ENCODE measurements at regions not wholly inside any gene's neighbourhood (a gene's known extent, or its start where the extent isn't known, plus 50 kb on each side); places are given as distances from the start of the nearest gene placed in this dataset.
A peak's percentile ranks its signal among the peaks of the same experiment; 100 is the strongest.
"Not testable (repeated sequence)": the region's sequence is repeated elsewhere in the genome, so short reads cannot be mapped to it uniquely, and the experiment has no call there.

GRCh38 chr9:71607461-71607881 lies 160.8 kb downstream of the CEMIP2 start:
- H3K9me3 Mint-ChIP-seq, result peaks cover 4% of the 10 kb centered on the region

DNA sequence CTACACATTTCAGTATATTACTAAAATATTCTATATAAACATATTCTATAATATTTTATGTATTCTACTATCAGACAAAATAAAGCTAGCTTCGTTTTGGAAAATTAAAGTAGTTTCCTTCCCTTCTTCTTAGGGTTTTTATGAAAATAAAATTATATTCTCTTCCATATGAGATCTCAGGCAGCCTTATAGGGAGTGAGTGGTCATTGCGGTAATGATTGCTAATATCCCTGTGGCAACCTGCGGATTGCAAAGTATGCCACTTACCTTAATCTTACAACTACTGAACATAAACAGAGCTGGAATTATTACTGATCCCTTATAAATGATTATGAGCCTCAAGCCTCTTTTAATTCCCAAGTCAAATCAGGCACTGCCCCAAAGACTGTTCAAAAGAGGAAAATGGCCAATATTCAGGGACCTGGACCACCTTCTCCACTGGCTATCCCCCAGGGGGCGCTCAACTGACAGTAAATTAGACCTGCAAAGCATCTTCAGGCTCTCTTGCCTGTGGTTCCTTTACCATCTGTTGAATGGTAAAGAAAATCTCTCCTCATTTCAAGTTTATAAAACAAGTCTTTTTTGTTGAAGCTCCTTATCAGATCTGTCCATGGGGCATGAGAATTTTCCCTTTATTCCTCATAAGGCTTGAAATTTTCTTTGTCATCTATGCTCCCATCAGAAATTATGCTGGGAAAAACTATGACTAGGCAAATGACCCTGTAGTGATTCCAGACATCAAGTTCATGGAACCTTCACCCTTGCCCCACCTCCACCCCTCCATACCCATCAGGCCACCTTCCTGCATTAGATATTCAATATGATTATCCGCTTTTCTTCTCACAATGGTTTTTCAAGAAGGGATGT lies 163.9 kb downstream of the CEMIP2 start:
- Mint-ChIP-seq H3K27ac (no peak overlapping the region), H3K9me3 (no peaks in the 10 kb centered on the region), H3K27me3 (no peaks in the 10 kb centered on the region), H3K4me1 (no peaks in the 10 kb centered on the region), H3K4me3 (no peak overlapping the region), H3K36me3 (no peaks in the 10 kb centered on the region)
- DNase-seq, result peak; percentile 67

More at GRCh38 chr9:71607461-71607881, 160.8 kb downstream of the CEMIP2 start:
- DNase-seq, result no peak
- no peak overlapping the region for H3K4me3 Mint-ChIP-seq
- H3K4me1 Mint-ChIP-seq, result no peaks in the 10 kb centered on the region
- H3K27ac Mint-ChIP-seq, result no peak overlapping the region
- H3K27me3 Mint-ChIP-seq, result no peaks in the 10 kb centered on the region
- peaks cover 3% of the 10 kb centered on the region for H3K36me3 Mint-ChIP-seq

GRCh38 chr9:71602652-71603051 lies 165.7 kb downstream of the CEMIP2 start:
- no peak overlapping the region for H3K4me3 Mint-ChIP-seq
- DNase-seq, result no peak
- no peak overlapping the region for H3K27ac Mint-ChIP-seq
- H3K9me3 Mint-ChIP-seq, result no peaks in the 10 kb centered on the region
- no peaks in the 10 kb centered on the region for H3K27me3 Mint-ChIP-seq
- H3K4me1 Mint-ChIP-seq, result no peaks in the 10 kb centered on the region
- H3K36me3 Mint-ChIP-seq, result no peaks in the 10 kb centered on the region

GRCh38 chr9:71595762-71596161 lies 172.6 kb downstream of the CEMIP2 start:
- H3K27ac Mint-ChIP-seq, H3K36me3 Mint-ChIP-seq, H3K9me3 Mint-ChIP-seq, DNase-seq, H3K4me1 Mint-ChIP-seq, H3K27me3 Mint-ChIP-seq, H3K4me3 Mint-ChIP-seq: not testable (repeated sequence)

DNA sequence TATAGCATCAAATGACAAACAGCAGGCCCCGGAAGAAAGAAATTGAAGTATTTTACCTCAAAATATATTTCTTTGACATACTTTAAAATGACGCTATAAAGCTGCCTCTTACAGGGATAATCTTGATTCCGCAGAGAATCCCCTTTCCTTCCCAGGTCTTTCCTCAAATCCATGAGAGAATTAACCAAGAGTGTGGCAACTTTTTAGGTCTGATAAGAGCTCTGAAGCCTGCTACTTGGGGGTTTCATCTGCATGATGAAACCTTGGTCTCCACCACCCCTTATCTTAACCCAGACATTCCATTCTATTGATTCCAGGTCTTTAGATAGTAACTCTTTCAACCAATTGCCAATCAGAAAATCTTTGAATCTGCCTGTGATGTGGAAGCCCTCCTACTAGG lies 173.8 kb downstream of the CEMIP2 start:
- Mint-ChIP-seq H3K9me3 (no peaks in the 10 kb centered on the region), H3K4me3 (no peak overlapping the region), H3K4me1 (no peaks in the 10 kb centered on the region), H3K36me3 (no peaks in the 10 kb centered on the region), H3K27me3 (no peaks in the 10 kb centered on the region), H3K27ac (no peak overlapping the region)
- no peak for DNase-seq

DNA sequence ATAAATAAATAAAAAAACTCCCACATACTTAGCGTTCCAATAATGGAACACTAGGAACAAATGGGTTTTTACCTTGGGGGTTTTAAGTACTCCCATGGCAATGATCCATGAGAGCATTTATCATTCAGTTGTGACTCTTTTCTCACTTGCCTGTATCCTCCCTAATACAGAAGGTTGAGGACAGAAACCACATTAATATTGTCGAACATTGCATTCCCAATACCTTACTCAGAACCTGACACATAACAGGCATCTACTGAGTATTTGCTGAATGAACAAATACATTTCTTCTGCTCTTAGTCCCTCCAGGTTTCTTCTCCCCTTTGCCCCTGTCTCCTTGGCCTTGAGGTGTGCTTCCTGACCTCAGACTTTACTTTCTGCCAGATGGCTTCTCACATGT lies 175.9 kb downstream of the CEMIP2 start:
- no peaks in the 10 kb centered on the region for H3K36me3 Mint-ChIP-seq

GRCh38 chr9:71590362-71590761 lies 178.0 kb downstream of the CEMIP2 start:
- H3K9me3 Mint-ChIP-seq, result no peaks in the 10 kb centered on the region
- no peaks in the 10 kb centered on the region for H3K27me3 Mint-ChIP-seq
- H3K36me3 Mint-ChIP-seq, result no peaks in the 10 kb centered on the region
- no peak overlapping the region for H3K27ac Mint-ChIP-seq
- DNase-seq, result no peak
- no peaks in the 10 kb centered on the region for H3K4me1 Mint-ChIP-seq
- no peak overlapping the region for H3K4me3 Mint-ChIP-seq

More for the DNA sequence above, 175.9 kb downstream of the CEMIP2 start:
- no peaks in the 10 kb centered on the region for H3K27me3 Mint-ChIP-seq
- H3K27ac Mint-ChIP-seq, result no peak overlapping the region
- no peak overlapping the region for H3K4me3 Mint-ChIP-seq
- no peaks in the 10 kb centered on the region for H3K9me3 Mint-ChIP-seq
- no peak for DNase-seq
- H3K4me1 Mint-ChIP-seq, result no peaks in the 10 kb centered on the region

DNA sequence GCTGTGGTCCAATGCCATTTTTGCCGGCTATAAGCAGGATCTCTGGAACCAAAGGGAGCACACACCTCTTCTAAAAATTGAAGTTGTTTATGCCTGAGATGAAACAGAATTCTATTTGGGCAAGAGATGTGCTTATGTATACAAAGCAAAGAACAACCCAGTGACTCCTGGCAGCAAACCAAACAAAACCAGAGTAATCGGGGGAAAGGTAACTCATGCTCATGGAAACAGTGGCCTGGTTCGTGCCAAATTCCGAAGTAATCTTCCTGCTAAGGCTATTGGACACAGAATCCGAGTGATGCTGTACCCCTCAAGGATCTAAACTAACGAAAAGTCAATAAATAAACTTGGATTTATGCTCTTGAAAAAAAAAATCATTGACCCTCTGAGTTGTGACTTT lies 178.7 kb downstream of the CEMIP2 start:
- no peaks in the 10 kb centered on the region for H3K27me3 Mint-ChIP-seq
- H3K27ac Mint-ChIP-seq, result no peak overlapping the region
- no peaks in the 10 kb centered on the region for H3K36me3 Mint-ChIP-seq
- DNase-seq, result no peak
- no peaks in the 10 kb centered on the region for H3K4me1 Mint-ChIP-seq
- no peaks in the 10 kb centered on the region for H3K9me3 Mint-ChIP-seq
- no peak overlapping the region for H3K4me3 Mint-ChIP-seq

GRCh38 chr9:71587576-71588362 lies 180.5 kb downstream of the CEMIP2 start:
- no peaks in the 10 kb centered on the region for H3K36me3 Mint-ChIP-seq
- no peaks in the 10 kb centered on the region for H3K27me3 Mint-ChIP-seq
- no peaks in the 10 kb centered on the region for H3K4me1 Mint-ChIP-seq
- no peaks in the 10 kb centered on the region for H3K9me3 Mint-ChIP-seq
- no peak for DNase-seq
- H3K4me3 Mint-ChIP-seq, result no peak overlapping the region
- no peak overlapping the region for H3K27ac Mint-ChIP-seq

GRCh38 chr9:71583792-71584191 lies 184.5 kb downstream of the CEMIP2 start:
- Mint-ChIP-seq H3K36me3 (no peaks in the 10 kb centered on the region), H3K4me3 (no peak overlapping the region), H3K9me3 (no peaks in the 10 kb centered on the region), H3K27me3 (no peaks in the 10 kb centered on the region), H3K27ac (no peak overlapping the region), H3K4me1 (no peaks in the 10 kb centered on the region)
- DNase-seq, result no peak

- no peak for DNase-seq
- Mint-ChIP-seq H3K36me3 (no peaks in the 10 kb centered on the region), H3K27ac (no peak overlapping the region), H3K4me1 (no peaks in the 10 kb centered on the region), H3K9me3 (no peaks in the 10 kb centered on the region), H3K4me3 (no peak overlapping the region), H3K27me3 (peaks cover 5% of the 10 kb centered on the region)
Observed at GRCh38 chr9:71582347-71582746, 186.0 kb downstream of the CEMIP2 start.

DNA sequence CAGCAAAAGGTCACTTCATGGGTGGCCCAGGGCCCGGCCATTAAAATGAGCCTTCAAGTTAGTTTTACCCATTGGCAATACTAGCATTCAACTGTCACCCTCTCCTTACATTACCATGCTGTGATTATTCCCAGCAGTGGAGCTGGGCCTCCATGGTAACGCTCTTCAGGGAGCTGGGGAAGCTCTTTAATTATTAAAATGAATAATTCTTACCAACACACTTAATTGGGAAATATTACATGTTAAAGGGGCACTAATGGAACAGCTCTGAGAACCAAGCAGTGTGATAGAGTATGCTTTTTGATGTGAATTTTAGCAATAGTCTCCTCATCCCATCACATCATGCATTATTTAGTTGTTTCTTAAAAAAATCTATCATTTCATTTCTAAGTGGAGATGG lies 187.2 kb downstream of the CEMIP2 start:
- peaks cover 5% of the 10 kb centered on the region for H3K27me3 Mint-ChIP-seq
- H3K36me3 Mint-ChIP-seq, result no peaks in the 10 kb centered on the region
- no peaks in the 10 kb centered on the region for H3K4me1 Mint-ChIP-seq
- no peak overlapping the region for H3K27ac Mint-ChIP-seq
- no peak overlapping the region for H3K4me3 Mint-ChIP-seq
- DNase-seq, result no peak
- H3K9me3 Mint-ChIP-seq, result no peaks in the 10 kb centered on the region

DNA sequence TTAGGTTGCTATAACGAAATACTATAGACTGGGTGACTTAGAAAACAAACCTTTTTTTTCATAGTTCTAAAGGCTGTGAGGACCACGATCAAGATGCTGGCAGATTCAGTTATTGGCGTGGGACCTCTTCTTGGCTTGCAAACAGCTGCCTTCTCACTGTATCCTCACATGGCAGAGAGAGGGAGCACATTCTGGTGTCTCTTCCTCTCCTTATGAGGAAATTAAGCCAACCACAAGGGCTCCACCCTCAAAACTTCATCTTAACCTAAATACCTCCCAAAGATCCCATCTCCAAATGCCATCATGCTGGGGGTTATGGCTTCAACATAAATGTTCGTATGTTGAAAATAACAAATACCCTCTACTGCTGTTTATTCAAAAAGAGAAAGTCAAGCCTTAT lies 197.1 kb downstream of the CEMIP2 start:
- Mint-ChIP-seq H3K27me3 (peaks cover 9% of the 10 kb centered on the region), H3K9me3 (peaks cover 1% of the 10 kb centered on the region), H3K27ac (no peak overlapping the region), H3K36me3 (no peaks in the 10 kb centered on the region), H3K4me3 (no peak overlapping the region), H3K4me1 (no peaks in the 10 kb centered on the region)
- DNase-seq, result no peak

DNA sequence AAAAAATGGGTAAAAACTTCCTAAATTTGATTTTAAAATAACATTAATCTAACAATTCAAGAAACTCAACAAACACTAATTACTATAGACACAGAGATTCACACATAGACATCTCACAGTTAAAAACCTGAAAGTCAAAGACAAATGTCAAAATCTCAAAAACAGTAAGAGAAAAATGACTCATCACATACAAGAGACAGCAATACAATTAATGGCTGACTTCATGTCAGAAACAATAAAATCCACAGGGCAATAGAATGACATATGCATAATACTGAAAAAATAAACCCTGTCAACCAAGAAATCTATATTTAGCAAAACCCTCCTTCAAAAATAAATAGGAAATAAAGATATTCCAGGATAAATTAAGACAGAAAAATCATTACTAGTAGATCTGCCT lies 200.4 kb downstream of the CEMIP2 start:
- Mint-ChIP-seq H3K27ac (no peak overlapping the region), H3K4me3 (no peak overlapping the region), H3K27me3 (peaks cover 10% of the 10 kb centered on the region), H3K9me3 (peaks cover 1% of the 10 kb centered on the region), H3K4me1 (no peaks in the 10 kb centered on the region), H3K36me3 (no peaks in the 10 kb centered on the region)
- DNase-seq, result no peak

DNA sequence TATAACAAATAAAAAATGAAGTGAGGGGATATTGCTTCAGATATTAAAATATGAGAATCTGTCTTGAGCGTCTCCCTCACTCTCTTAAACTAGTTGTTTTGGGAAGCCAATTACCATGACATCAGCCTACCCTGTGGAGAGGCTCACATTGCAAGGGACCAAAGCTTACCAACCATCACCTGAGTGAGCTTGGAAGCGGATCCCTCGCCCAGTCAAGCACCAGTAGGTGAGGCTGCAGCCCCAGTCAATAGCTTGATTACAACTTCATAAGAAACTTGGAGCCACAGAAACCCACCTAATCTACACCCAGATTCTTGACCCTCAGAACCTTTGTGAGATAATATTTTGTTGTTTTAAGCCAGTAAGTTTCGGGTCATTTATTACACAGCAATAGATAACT lies 206.2 kb downstream of the CEMIP2 start:
- H3K27me3 Mint-ChIP-seq, result peaks cover 10% of the 10 kb centered on the region
- no peak for DNase-seq
- no peaks in the 10 kb centered on the region for H3K36me3 Mint-ChIP-seq
- H3K27ac Mint-ChIP-seq, result no peak overlapping the region
- H3K4me3 Mint-ChIP-seq, result no peak overlapping the region
- H3K4me1 Mint-ChIP-seq, result no peaks in the 10 kb centered on the region
- no peaks in the 10 kb centered on the region for H3K9me3 Mint-ChIP-seq

DNA sequence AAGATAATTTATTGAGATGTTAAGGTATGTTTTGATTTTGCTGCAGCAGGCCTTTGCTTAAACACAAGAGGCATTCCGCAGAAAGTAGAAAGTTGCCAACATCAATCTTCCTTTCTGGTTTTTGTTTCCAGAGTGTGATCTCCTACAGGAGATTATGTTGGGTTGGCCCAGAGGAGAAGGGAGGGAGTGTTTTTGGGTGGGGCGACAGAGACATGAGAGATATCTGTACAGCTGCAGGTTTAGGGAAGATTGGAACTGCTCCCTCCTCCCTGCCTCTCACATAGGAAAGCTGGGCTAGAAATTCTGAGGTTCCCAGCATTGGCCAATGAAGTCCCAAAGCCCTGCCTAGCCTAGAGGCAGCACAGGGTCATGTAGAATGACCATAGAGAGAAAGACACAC lies 211.0 kb downstream of the CEMIP2 start:
- H3K4me3 Mint-ChIP-seq, result no peak overlapping the region
- H3K4me1 Mint-ChIP-seq, result no peaks in the 10 kb centered on the region
- DNase-seq, result no peak
- H3K9me3 Mint-ChIP-seq, result no peaks in the 10 kb centered on the region
- H3K27ac Mint-ChIP-seq, result no peak overlapping the region
- H3K27me3 Mint-ChIP-seq, result peaks cover 22% of the 10 kb centered on the region
- H3K36me3 Mint-ChIP-seq, result no peaks in the 10 kb centered on the region
